GM12892 (cell line): ENCODE measurements at regions not wholly inside any gene's neighbourhood (a gene's known extent, or its start where the extent isn't known, plus 50 kb on each side); places are given as distances from the start of the nearest gene placed in this dataset.

Experiments used
- DNase-seq: peaks from one replicate; pipeline ENCODE4 v3.0.0; 2011; ENCODE audit not compliant: insufficient read length
- FAIRE-seq: peaks from 2 replicates; lab custom pipeline; 2011; peaks lifted over from hg19 to GRCh38; lab: Jason Lieb, UNC
- POLR2A ChIP-seq: IDR thresholded peaks from 2 replicates; pipeline ENCODE4 v1.6.1; 2011; ENCODE audit warnings: low read depth, low read length, control low read depth
- POLR2AphosphoS5 ChIP-seq: IDR thresholded peaks from 2 replicates; pipeline ENCODE4 v1.6.1; 2011; ENCODE audit warnings: low read depth, low read length, control low read depth
- TAF1 ChIP-seq: IDR thresholded peaks from 2 replicates; pipeline ENCODE4 v1.6.1; 2011; ENCODE audit warnings: low read depth, mild to moderate bottlenecking, control low read depth, low read length, borderline replicate concordance

- FAIRE-seq (no peak), DNase-seq (no peak)
- TF ChIP-seq POLR2AphosphoS5 (no peak), TAF1 (no peak), POLR2A (no peak)
Measured at GRCh38 chr5:162209005-162209605, 141.5 kb downstream of the GABRG2 start.

GRCh38 chr5:162214551-162214950, 147.0 kb downstream of the GABRG2 start:
- FAIRE-seq (no peak), DNase-seq (no peak)
- TF ChIP-seq POLR2A (no peak), TAF1 (no peak), POLR2AphosphoS5 (no peak)

- TF ChIP-seq TAF1 (no peak), POLR2AphosphoS5 (no peak), POLR2A (no peak)
- DNase-seq (no peak), FAIRE-seq (no peak)
Measured at GRCh38 chr5:162217037-162217436, 149.5 kb downstream of the GABRG2 start.

DNA sequence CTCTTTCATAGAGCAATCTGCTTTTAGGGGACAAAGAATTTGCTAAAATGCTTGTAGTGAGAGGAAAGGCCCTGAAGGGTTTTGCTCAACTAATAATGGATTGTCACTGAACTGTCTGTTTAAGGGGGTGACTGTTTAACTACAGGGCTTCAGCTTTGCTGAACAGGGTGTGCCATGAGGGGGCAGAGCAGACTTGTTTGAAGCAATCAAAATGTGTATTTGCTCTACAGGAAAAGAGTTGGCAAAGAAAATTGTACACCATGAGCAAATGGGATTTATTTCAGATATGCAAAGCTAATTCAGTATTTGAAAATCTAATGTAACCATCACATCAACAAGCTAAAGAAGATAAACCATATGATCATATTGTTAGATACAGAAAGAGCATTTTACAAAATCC, 154.3 kb downstream of the GABRG2 start:
- TF ChIP-seq TAF1: no peak
- no peak for TF ChIP-seq POLR2A
- no peak for TF ChIP-seq POLR2AphosphoS5
- DNase-seq (no peak), FAIRE-seq (no peak)

- TF ChIP-seq POLR2AphosphoS5 (no peak), POLR2A (no peak), TAF1 (no peak)
- DNase-seq (no peak), FAIRE-seq (no peak)
Measured at GRCh38 chr5:162227075-162227474, 159.5 kb downstream of the GABRG2 start.

GRCh38 chr5:162230348-162230747, 162.8 kb downstream of the GABRG2 start:
- DNase-seq (no peak), FAIRE-seq (no peak)

DNA sequence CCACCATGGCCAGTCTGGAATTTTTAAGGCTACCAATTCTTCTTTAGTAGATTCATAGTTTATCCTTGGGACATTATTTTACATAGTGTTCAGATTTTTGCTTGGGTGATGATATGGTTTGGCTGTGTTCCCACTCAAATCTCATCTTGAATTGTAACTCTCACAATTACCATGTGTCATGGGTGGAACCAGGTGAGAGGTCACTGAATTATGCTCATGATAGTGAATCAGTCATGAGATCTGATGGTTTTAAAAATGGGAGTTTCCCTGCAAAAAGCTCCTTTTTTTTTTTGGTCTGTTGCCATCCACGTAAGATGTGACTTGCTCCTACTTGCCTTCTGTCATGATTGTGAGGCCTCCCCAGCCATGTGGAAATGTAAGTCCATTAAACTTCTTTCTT, 163.9 kb downstream of the GABRG2 start:
- DNase-seq (no peak), FAIRE-seq (no peak)
- TF ChIP-seq POLR2A: no peak
- no peak for TF ChIP-seq TAF1
- no peak for TF ChIP-seq POLR2AphosphoS5

More at GRCh38 chr5:162230348-162230747, 162.8 kb downstream of the GABRG2 start:
- no peak for TF ChIP-seq POLR2A

DNA sequence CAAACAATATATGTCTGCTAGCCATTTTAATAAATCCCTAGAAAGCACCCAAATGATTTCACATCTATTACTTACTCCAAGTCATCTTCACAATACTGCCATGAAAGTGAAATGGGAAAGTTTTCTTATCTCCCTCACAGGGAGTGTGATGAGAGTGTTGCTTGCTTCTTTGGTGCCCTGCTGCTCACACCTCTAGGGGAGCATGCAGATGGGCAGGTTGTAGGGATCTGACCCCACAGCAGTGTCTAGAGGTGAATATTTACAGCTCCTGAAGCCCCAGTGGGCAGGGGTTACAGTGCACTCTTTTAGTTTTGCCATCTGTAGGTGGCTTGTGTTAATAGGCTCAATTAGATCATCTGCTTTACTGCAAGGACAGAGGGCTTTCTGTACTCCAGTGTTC, 173.2 kb downstream of the GABRG2 start:
- DNase-seq (no peak), FAIRE-seq (no peak)
- no peak for TF ChIP-seq TAF1
- TF ChIP-seq POLR2AphosphoS5: no peak
- TF ChIP-seq POLR2A: no peak

GRCh38 chr5:162242416-162242815, 174.8 kb downstream of the GABRG2 start:
- DNase-seq (no peak), FAIRE-seq (no peak)
- TF ChIP-seq POLR2A (no peak), POLR2AphosphoS5 (no peak), TAF1 (no peak)

DNA sequence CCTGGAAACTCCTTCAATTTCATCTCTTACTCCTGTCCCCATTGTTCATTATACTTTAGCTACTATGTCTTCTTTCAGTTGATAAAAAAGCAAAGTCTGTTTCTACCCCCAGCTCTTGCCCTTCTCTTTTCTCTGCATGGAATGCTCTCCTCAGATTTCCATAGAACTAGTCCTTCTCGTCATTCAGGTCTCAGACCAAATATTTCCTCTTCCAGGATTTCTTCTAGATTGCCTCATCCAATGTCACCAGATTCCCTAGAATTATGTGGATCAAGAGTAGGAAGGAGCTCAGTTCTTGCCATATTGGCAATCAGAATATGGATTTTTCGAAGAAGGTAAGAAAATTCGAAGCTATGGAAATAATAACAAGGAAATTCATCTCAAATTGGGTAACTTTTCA, 176.1 kb downstream of the GABRG2 start:
- no peak for DNase-seq
- TF ChIP-seq POLR2A (no peak), TAF1 (no peak), POLR2AphosphoS5 (no peak)
- FAIRE-seq: no peak

GRCh38 chr5:162248107-162248713, 180.6 kb downstream of the GABRG2 start:
- DNase-seq (peak; percentile 0), FAIRE-seq (no peak)
- no peak for TF ChIP-seq POLR2AphosphoS5
- no peak for TF ChIP-seq POLR2A
- no peak for TF ChIP-seq TAF1

- DNase-seq (no peak), FAIRE-seq (no peak)
- TF ChIP-seq POLR2AphosphoS5 (no peak), POLR2A (no peak), TAF1 (no peak)
Measured at GRCh38 chr5:162256711-162257110, 189.1 kb downstream of the GABRG2 start.
